Limb (tissue), 2 donors: ENCODE measurements at regions not wholly inside any gene's neighbourhood (a gene's known extent, or its start where the extent isn't known, plus 50 kb on each side); places are given as distances from the start of the nearest gene placed in this dataset.
"Not testable (repeated sequence)": the region's sequence is repeated elsewhere in the genome, so short reads cannot be mapped to it uniquely, and the experiment has no call there.

Source experiments
- DNase-seq, 2 donors: peaks; one replicate each; pipeline ENCODE4 v3.0.0-alpha.2; 2016; ENCODE audit errors: extremely low spot score in 2 of 2

- DNase-seq, result no peak
Observed at GRCh38 chr16:80123189-80123588, 417.6 kb upstream of the DYNLRB2 start.

DNA sequence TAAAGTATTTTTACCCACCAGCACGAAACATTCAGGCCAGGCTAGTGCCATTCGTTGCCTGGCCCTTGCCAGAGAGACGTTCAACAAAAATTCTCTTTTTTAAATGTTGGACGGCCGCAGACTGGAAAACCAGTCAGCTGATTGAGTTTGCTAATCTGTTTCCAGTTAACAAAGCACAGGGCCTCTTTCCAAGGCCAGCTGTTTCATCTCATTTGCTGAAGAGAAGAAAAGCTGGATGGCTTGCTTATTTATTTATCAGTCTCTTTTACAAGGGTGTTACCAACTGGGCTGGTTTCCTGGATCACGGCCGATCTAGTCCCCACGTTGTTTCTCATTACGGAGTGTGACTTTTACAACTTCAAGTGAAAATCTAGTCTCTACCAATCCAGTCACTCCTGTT, 418.7 kb upstream of the DYNLRB2 start:
- DNase-seq, result peak in 1 of 2 donors; percentile 23

GRCh38 chr16:80121522-80121909, 419.3 kb upstream of the DYNLRB2 start:
- no peak for DNase-seq

- DNase-seq, result no peak
Observed at GRCh38 chr16:80120899-80121521, 419.8 kb upstream of the DYNLRB2 start.

- DNase-seq, result no peak
Observed at GRCh38 chr16:80117556-80118130, 423.1 kb upstream of the DYNLRB2 start.

- DNase-seq, result no peak
Observed at GRCh38 chr16:80116711-80117110, 424.1 kb upstream of the DYNLRB2 start.

DNA sequence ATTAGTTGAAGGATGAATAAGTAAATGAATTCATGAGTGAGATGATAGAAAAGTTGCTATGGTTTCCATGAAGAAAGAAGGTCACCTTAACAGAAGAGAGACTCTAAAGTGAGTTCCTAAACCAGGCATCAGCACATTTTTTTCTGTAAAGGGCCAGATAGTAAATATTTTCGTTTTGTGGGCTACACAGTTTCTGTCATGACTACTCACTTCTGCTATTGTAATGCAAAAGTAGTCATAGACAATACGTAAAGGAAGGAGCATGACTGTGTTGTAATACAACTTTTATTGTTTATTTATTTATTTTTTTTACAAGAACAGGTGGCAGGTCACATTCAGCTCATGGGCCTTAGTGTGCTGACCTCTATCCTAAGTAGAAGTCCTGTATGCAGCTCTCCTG, 426.1 kb upstream of the DYNLRB2 start:
- DNase-seq, result no peak

DNA sequence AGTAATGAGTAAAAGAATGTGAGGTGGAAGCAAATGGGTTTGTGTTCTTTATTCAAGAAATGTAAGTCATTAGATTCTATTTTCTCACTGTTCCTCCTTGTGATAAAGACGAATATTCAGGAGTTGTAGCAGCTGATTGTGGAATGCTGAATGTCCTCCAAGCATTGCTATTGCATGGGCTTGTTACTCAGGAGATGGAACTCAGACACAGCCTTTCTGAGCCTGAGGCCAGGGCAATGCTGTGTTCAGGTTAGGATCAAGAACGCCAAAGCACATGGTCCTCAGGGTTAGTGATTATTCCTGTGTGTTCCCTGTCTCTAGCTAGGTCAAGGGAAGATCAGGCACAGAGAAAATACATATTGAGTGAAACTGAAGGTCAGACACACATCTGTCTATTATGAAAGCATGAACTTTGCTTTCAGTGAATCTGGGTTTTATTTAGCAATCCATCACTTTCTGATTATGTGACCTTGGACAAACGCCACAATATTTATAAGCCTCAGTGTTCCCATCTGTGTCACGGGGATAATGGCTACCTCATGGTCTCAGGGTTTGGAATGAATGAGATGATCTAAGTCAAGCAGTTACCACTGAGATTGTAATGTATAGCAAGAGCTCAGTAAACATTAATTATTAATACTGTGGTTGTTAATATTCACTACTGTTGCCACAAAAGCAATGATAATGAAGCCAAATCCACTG, 426.8 kb upstream of the DYNLRB2 start:
- DNase-seq, result no peak

GRCh38 chr16:80109581-80109980, 431.2 kb upstream of the DYNLRB2 start:
- DNase-seq, result no peak

GRCh38 chr16:80107900-80108299, 432.9 kb upstream of the DYNLRB2 start:
- DNase-seq, result no peak

- DNase-seq, result no peak
Observed at GRCh38 chr16:80105751-80106150, 435.0 kb upstream of the DYNLRB2 start.

DNA sequence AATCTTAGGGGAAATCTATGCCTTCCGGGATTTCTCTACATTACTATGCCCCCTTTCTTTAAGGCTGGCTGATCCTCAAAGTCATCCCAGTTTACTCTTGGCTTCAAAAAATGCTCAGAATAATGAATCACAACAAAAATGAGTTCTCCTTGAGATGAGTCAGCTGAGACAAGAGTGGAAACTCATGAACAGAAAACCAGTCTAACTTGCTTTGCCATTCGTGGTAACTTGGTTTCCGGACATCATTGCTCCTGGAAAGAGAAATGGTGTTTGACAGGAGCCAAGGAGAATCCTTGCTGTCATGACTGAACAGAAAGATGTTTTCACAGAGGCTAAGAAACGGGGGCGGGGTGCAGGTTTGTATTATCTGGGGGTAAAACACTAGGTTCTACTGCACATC, 435.6 kb upstream of the DYNLRB2 start:
- no peak for DNase-seq

DNA sequence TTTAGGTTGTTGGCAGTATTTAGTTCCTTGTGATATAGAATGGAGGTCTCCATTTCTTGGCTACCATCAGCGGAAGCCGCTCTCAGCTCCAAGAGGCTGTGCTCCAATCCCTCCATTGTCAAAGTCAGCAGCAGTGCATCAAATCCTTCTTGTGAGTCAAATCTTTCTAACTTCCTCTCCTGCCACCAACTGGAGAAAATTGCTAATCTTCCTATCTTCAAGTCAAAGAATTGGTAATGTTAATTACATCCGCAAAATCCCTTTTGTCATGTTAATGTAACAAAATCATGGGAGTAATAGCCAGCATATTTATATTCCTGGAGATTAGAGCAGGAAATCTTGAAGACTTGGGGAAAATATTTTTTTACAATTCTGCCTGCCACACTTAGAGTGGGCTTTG, 436.4 kb upstream of the DYNLRB2 start:
- DNase-seq, result no peak

DNA sequence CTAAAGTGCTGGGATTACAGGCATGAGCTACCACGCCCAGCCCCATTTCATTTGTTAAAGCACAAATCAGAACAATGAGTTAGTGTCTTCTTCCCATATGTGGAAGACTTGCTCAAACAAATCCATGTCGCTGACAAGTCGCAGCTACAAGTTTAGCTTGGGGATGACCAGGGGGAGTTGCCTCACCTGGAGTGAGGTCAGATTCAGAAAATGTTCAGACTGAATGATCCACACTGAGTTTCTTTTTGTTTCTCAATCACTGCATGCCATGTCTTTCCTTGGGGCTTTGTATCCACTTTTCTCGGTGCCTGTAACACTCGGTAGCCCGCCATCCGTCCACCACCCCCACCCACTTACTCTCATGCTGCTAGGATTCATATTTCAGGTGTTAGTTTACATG, 437.3 kb upstream of the DYNLRB2 start:
- DNase-seq, result no peak

GRCh38 chr16:80100846-80101451, 439.8 kb upstream of the DYNLRB2 start:
- no peak for DNase-seq

GRCh38 chr16:80100186-80100585, 440.6 kb upstream of the DYNLRB2 start:
- no peak for DNase-seq

DNA sequence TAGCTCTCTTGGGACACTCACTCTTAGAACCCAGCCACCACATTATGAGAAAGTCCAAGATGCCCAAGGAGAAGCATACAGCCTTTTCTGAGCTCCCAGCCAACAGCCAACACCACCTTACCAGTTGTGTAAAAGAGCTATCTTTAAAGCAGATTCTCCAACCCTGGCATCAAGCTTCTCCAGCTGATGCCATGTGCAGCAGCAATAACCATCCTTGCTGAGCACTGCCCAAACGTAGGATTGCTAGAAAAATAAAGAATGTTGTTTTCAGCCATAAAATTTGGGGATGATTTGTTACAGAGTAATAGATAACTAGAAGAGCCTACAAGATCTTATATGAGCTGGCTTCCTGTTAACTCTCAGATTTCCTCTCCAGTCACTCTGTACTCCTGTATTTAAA, 443.7 kb upstream of the DYNLRB2 start:
- DNase-seq, result no peak

DNA sequence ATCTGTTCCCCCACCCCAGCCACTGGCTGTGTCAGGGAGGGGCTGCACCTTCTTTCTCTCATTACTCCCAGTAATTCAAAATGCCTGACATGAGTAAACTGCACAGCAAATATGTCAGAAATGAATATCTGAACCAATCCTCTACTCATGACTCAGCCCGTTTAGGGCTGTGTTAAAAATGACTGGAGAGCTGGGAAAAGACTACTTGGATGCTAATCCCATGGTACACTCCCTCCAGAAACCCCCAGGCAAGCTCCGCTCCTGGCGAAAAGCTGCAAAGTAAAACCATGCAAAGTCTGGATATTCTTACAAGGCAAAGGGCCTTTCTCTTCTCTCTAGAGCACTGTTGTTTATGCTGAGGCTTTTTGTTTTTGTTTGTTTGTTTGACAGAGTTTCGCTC, 448.1 kb upstream of the DYNLRB2 start:
- no peak for DNase-seq

GRCh38 chr16:80091453-80091852, 449.3 kb upstream of the DYNLRB2 start:
- not testable (repeated sequence) for DNase-seq

GRCh38 chr16:80085606-80086005, 455.2 kb upstream of the DYNLRB2 start:
- DNase-seq, result no peak

DNA sequence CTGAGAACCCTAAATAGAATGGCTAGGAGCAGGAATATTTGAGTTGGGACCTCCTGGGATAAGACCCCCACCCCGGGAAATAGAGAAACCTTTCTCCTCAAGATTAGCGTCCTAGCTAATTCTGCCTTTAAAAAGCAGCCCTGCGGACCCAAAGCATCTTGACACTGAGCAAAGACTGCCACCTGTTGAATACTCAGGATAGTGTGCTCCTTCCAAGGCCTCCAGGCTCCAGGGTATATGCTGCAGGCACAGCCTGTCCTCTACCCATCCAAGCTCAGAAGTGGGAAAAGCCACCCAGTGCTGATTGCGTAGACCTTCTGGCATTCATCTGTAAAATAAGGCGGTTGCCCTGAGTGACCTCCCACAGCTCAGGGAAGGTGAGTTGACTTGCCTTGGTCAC, 456.2 kb upstream of the DYNLRB2 start:
- peak; percentile 62 to 75 for DNase-seq

- DNase-seq, result no peak
Observed at GRCh38 chr16:80084163-80084562, 456.6 kb upstream of the DYNLRB2 start.

GRCh38 chr16:80082906-80083305, 457.9 kb upstream of the DYNLRB2 start:
- no peak for DNase-seq
